Stimulated activated CD4-positive, alpha-beta T cell treated with anti-CD3 and anti-CD28 coated beads, Interleukin-1b, Interleukin-23, amount 100 ng/mL, for 1 hour (primary cell): ENCODE measurements at regions not wholly inside any gene's neighbourhood (a gene's known extent, or its start where the extent isn't known, plus 50 kb on each side); places are given as distances from the start of the nearest gene placed in this dataset.

Source experiments
- DNase-seq, 2 donors: peaks; one replicate each; pipeline ENCODE4 v3.0.0-alpha.2; 2020; ENCODE audit warnings: low read depth in 2 of 2

DNA sequence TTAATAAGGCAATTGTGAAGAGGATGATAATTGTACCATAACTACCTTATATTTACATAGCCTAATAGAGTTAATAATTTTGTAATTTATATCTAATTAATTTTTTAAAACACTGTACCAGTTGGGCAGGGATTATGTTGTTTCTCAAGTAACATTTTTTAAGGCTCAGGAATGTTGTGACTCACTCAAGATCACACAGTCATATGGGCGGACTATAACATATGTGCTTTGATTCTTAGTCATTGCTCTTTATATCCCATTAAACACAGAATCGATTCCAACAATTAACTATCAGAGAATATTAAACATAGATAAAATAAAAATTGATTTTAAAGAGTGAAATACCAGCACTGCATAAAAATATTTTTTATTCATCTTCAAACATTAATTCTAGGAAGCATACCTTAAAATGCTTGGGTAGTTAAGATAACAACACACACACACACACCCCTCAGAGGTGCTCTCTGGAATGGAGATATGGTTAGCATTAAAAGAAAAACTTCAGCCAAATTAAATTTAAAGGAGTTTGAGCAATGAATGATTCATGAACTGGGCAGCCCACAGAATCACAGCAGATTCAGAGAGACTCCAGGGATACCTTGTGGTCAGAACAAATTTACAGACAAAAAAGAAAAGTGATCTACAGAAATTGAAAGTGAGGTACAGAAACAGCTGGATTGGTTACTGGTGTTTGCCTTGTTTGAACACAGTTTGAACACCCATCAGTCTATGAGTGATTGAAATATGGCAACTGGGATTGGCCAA lies 869.4 kb upstream of the ID2 start:
- no peak for DNase-seq

DNA sequence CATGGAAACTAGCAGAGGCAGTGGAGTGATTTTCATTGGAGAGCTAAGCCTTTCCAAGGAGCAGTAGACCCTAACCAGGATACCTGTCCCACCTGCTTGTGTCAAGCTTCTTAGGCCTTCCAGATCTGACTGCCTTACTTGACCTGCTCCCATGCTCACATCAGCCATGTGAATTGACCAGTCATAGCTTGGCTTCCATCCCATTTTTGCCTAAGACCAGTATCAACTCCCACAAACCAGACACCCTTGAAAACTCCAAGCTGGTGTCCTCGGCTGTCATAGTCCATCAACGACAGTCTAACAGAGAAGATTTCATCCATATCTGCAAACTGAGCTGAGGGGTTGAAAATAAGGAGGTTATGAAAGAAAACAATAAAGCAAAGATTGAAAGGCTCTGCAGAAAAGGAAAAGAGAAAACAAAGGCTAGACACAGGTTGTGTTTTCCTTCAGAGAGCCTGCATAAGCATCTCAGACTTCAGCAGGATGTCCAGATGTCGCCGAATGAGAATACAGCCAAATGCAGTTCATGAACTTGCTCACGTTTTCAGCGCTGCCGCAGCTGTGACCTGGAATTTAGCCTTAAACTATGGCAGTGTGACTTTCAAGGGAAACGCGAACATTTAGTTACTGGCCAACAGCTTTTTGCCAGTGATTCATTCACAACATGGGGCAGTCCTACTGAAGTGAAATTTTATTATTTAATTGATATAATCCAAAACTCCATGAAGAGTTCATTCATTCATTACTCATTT lies 868.1 kb upstream of the ID2 start:
- DNase-seq = no peak

DNA sequence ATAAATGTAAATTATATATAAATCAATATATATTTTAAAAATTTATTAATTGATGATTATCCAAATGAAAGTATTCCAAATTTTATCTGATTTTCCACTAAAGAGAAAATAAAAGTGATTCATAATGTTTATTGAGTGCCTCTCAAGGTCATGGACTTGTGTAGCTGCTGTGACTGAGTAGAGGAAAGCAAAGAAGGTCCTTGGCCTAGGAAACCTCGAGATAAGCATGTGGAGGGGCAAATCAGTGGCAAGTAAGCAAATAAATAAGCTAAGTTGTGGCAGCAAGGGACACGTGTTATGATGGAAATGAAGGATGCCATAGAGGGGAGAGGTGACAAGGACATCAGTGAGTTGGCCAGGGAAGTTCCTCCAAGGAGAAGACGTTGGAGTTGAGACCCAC lies 866.1 kb upstream of the ID2 start:
- DNase-seq = no peak

DNA sequence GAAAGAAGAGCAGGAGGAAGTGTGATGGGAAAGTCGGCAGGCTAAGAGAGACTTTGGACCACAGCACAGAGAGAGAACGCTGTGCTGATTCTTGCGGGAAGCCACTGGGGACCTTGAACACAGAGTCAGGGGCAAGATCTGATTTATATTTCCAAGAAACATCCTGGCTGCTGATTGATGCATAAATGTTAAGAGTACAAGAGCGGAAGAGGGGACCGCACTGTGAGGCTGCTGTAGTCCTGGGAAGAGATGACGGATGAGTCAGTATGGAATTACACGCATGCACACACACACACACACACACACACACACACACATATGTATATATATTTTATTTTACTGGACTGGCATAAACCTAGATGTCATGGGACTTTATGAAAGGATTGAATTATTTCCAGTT lies 865.6 kb upstream of the ID2 start:
- DNase-seq = no peak

DNA sequence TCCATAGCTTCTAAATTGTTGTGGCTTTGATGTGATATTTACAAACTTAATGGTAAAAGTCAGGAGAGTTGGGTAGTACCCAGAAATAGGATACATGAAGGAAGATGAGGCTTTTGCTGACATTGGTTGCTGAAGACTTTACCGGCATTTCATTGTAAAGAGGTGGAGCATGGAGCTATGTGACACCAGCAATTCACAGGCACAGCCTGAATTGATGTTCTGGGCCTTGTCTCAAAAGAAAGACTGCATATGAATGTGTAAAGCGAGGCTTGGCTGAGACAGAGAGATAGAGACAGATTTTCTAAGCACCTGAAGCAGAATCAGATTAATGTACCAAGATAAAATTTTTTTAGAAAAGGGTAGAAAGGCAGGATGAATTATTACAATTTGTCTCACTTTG lies 864.9 kb upstream of the ID2 start:
- no peak for DNase-seq

DNA sequence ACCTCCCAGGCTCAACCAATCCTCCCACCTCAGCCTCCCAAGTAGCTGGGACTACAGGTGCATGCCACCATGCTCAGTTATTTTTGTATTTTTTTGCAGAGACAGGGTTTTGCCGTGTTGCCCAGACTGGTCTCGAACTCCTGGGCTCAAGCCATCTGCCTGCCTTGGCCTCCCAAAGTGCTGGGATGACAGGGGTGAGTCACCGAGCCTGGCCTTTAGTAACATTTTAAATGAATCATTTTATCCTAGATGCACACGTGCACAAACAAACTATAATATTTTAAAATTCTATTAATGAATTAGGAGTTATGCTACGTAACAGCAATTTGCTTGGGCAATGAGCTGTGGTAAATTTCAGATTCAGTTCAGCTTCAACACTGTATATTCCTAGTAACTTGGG lies 862.5 kb upstream of the ID2 start:
- DNase-seq = no peak

DNA sequence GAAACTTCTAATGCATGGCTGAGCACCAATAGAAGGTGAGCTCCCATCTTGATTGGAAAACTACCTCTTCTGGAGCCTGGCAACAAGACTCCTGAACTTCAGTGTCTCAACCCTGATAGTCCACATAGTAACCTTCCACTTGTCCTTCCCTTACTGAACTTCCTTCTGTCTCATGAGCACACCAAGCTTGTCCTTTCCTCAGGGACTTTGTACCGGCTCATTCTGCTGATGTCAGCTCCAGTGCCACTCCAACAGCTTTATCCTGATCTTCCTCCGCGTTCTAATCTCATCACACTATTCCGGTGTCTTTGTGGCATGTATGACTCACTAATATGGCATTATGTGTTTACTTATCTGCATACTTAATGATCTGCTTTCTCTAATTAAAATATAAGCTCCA lies 862.0 kb upstream of the ID2 start:
- no peak for DNase-seq

DNA sequence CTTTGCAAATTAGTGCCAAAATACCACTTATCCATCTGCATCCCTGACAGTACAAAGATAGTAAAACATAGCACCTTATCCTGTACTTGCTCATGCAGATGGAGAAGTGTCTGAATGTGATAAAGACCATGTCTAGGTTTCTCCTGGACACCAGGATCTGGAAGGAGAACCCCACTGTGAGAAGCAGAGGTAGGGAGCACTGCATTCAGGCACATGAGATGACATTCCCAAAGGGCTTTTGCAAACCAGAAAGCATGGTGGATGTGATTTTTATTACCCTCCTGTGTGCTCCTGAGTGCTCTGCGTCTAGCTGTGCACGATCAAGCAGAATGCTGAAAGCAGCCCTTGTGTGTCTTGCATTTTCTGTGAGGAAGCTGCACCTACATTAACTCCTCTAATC lies 857.6 kb upstream of the ID2 start:
- no peak for DNase-seq

DNA sequence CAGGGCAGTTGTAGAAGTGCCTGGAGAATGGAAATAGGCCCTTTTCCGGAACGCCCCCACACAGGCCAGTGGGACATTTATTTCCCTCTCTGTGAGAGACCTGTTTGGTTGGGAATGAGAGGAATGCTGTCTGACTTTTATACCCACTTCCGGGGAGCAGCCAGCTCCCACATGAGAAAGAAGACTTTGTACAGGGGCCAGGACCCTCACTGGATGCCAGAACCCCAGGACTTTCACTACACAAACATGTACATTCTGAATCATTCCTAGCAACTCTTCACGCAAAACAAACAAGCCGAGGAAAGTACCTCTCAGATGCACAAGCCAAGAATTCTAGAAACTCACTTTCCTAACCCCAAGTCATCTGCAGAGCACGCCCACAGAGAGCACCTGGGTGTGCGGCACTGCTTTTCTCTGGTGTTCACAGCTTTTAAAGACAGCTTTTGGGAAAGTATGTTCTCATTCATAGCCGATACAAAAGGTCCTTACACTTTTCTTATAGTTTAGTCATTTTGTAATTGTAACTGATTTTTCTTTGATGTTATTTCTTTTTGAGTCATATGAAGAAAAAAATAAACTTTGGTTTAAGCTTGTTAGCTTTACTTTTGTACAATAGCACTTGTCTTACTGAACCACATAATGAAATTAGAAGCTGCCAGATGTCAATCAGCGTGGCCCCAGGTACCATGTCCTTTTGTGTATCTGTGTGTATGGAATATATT lies 856.1 kb upstream of the ID2 start:
- no peak for DNase-seq

DNA sequence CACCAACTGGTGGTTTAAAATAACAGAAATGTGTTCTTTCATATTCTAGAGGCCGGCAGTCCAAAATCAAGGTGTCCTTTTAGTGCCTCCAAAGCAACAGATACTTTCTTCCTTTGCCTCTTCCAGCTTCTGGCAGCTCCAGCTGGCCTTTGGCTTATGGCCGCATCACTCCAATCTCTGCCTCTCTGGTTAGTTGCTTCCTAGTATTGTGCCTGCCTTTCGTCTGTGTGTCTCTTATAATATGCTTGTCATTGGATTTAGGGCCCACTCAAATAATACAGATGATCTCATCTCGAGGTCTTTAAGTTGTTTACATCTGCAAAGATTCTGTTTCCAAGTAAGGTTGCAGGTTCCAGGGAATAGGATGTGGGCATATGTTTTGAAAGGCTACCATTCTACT lies 855.2 kb upstream of the ID2 start:
- no peak for DNase-seq

DNA sequence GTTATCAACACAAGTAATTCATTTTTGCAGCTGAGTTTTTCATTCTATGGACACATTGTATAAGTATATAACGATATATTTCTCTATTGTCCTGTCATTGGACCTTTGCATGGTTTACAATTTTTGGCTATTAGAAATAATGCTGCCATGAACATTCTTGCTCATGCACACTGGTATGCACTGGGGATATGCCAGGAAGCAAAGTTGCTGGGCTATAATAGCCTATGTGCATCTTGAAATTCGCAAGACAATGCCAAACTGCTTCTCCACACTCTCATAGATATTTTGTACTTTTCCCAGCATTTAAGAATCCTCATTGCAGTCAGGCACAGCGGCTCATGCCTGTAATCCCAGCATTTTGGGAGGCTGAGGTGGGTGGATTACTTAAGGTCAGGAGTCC lies 852.6 kb upstream of the ID2 start:
- no peak for DNase-seq

DNA sequence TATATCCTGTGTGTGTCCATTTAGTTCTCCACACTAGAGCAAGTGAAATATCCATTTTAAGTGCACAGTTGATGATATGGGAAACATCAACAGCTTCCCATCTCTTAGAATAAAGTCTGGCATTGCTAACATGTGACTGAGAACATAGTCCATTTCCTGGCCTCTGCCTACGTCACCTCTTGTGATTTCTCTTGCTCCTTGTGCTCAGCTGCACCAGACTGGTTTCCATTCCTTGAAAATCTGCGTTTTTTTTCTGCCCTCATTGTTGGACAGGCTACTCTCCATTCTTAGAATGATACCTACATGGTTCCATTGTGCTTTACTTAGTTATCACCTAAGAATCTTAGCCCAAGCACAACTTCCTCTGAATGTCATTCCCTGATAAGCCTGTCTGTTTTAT lies 851.2 kb upstream of the ID2 start:
- DNase-seq = no peak

DNA sequence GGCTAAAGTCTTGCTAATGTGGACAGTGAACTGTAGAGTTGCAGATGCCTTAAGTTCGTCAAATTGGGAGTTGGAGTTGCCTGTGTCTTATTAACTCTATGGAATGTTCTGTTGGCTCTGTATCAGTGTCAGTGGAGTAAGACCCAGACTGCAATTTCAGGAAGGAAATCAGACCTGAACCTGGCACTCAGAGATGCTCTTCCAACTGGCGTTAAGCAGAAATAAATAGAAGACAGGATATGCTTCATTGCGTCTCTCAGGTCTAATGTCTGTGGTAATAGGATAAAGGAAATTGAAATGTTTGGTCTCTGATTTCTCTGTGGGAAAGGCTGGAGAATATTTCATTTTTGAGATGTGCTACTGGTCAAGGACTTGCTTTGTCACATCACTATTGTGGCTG lies 846.7 kb upstream of the ID2 start:
- DNase-seq = no peak

DNA sequence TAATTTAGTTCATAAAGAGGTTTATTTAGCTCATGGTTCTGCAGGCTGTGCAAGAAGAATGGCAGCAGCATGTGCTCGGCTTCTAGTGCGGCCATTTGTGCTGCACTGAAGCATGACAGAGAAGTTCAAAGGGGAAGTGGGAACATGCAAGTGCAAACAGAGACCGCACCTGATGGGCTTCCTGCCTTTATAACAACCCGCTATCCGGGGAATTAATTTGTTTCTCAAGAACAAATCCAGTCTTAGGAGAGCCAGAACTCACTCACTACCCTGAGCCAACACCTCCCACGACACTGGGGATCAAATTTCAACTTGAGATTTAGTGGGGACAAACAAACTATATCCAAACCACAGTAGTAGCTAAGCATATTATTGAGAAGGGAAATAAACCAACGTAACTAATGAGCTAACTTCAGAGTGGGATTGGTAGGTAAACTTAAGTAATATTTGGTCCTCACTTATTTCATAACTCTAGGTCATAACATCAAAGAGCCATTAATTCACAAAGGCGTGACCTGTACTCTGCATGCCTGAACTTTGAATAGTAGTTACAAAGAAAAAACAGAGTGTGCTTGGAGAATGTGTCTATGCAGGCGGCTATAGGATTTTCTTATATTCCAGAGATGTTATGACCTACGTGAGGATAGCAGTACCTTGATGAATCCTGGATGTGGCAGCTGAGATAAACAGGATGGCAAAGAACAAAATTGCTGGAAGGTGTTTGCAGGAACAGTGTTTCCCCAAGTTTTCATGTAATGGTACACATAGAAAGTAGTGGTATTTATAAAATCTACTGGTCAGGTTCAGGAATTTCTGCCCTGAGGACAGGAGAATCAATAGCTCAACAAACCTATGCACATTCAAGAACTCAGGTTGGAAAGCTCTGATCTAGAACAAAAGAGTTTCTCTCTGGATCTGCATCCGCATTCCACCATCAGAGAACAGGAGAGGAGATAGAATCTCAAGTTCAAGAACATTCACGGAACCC lies 845.9 kb upstream of the ID2 start:
- no peak for DNase-seq

DNA sequence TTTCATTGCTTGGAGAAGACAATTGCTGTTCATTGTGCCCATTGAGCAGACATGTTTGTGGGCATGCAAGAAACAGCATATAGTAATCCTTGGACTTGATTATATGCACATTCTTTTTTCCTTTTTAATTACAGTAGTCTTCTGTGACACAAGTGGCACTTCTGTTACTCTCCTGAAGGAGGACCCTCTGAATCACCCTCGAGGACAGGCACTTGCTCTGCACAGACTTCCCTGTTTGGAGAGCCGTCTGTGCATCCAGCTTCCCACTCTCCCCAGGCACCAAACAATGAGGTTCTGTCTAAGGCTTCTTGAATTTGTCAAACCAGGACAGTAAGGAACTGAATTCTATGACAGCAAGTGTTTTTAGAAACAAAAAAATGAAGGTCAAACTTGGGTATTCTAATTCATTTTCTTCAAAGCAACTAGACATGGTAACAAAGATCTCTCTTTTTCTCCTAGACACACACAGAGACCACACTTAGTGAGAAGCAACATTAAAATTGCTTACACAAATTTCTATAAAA lies 844.6 kb upstream of the ID2 start:
- DNase-seq = no peak

DNA sequence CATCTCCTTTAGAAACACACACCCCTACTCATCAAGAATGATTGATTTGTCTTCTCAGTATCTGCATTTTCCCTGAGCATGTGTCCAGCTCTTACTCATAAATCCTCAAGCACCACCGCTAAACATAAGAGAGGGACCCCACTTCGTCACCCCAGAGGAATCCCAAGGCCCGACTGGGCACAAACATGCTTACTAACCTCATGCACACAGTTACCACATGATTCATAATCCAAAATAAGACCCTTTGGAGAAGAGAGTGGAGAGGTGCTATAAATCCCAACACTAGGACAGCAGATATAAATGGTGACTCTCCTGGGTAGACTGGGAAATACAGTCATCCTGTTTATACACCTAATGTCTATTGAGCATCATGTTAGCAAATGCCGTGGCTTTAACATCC lies 843.2 kb upstream of the ID2 start:
- DNase-seq = no peak

DNA sequence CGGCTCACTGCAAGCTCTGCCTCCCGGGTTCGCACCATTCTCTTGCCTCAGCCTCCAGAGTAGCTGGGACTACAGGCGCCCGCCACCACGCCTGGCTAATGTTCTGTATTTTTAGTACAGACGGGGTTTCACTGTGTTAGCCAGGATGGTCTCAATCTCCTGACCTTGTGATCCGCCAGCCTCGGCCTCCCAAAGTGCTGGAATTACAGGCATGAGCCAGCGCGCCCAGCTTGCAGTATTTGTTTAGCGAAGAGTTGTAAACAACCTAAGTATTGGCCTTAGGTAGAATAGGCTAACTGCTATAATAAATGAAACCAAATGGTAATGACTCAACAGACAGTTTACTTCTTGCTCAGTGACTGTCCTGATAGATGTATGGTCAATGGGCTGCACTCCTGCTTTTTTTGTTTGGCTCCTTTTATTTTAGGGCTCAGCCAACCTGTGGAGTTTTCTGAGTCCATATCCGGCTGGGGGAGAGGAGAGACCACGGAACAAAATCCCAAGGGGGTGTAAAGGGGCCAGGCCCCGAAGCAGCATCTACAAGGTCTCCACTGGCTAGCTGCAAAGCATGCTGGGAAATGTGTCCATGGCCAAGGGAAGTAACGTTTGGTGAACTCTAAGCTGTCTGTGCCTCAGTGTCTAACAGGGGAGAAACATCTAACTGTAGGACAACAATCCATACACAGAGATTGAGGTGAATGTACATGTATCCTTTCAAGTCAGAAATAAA lies 841.0 kb upstream of the ID2 start:
- no peak for DNase-seq

DNA sequence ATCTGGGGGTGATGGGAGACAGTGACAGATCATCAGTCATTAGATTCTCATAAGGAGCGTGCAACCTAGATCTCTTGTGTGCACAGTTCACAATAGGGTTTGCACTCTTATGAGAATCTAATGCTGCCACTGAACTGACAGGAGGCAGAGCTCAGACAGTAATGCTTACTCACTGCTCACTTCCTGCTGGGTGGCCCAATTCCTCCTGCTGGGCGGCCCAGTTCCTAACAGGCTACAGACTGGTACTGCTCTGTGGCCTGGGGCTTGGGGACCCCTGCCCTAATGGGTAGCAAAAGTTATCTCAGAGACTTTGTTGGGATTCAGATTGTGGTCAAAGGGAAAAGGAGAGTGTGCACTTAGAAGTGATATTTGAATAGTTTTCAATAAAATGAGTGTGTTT lies 840.1 kb upstream of the ID2 start:
- no peak for DNase-seq

DNA sequence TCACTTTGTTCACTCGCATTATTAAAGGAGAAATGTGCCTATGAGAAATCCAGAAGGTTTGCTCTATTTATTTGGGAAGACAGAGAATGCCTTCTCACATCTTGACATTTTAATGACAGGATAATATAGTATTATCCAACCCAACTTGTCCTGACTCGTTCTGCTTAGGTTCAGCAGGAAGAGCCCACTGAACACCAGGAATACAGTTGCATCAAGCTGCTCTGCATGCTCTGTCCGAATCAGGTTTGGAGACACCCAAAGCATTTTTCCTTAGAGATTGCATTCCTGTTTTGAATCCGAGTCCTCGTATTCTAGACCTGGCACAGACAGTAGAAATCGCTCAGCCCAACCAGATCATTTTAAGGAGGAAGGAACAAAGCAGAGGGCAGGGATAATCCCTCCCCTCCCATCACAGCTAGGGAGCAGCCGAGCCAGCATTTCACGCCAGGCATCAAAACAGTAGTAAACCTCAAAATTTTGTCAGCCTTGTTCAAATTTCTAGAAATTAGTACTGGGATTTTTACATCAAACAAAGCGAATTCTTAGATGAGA lies 837.4 kb upstream of the ID2 start:
- no peak for DNase-seq

DNA sequence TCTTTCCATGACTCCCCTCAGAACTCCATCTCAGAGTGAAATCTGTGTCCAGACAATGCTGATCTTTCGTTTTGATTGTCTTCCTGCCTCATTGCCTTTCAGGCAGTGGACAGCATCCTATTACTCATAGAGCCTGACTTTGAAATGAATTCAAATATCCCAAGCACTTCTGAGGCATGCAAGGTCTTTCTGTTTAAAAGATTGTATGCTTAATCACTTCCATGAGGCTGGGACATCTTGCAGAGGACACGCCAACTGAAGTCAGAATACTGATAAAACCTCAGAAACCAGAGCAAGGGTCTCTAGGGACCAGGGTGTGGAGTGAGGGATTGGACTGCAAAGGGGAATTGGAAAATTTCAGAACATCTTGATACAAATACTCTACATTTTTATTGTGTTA lies 836.5 kb upstream of the ID2 start:
- no peak for DNase-seq

DNA sequence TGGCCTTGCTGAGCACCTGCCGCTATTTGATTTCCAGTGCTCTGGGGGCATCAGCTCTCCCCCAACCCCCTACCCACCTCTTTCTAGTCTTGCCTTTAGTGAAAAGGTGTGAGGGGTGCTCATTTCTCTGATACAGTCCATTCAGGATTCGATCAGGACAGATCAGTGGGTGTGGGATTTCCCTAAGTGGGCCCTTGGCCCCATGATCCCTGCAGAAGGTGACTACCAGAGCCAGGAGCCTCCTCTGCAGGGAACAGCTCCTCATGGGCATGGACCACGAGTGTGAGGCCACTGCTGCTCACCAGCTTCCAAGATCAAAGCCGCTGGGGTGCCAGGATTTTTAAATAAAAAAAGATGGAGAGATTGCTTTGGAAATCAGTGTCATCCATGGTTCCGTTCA lies 835.2 kb upstream of the ID2 start:
- DNase-seq = no peak
